GM19035 (cell line): ENCODE measurements at regions not wholly inside any gene's neighbourhood (a gene's known extent, or its start where the extent isn't known, plus 50 kb on each side); places are given as distances from the start of the nearest gene placed in this dataset.

Experiments
- ATAC-seq: cut with Tn5 transposase; IDR thresholded peaks from one replicate; pipeline ENCODE4 v1.9.1; 2021; ENCODE audit not compliant: unreplicated experiment

DNA sequence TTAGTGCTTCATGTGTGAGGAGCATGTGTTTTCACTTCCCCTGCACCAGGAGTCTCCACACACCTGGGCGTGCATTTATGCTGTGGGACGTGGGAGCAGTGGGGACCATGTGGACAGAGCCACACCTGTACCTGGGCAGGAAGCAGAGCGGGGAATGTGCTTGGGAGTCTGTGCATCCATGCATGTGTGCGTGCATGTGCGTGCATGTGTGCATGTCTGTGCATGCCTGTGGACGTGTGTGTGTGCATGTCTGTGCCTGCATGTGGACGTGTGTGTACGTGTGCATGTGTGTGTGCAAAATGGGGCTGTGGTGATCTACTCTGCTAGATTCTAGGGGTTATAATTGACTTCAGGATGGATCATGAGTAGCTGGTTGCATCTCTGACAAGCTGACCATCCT lies 224.0 kb upstream of the GMDS start:
- no peak for ATAC-seq

DNA sequence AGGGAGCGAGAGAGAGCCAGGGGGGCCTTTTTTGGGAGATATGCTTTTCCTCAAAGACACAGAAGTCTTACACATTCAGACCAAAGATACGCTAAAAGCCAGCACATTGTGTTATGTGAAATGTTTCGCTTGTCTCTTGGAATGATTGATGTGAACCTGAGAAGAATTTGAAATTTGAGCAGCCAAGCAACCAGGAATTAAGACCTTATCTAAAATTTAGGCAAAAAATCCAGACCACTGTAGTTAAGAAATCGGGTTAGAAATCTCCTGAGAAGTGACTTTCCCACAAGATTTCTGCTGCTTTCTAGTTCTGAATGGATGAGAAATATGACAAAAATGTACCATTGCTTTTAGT lies 223.2 kb upstream of the GMDS start:
- ATAC-seq, result no peak

DNA sequence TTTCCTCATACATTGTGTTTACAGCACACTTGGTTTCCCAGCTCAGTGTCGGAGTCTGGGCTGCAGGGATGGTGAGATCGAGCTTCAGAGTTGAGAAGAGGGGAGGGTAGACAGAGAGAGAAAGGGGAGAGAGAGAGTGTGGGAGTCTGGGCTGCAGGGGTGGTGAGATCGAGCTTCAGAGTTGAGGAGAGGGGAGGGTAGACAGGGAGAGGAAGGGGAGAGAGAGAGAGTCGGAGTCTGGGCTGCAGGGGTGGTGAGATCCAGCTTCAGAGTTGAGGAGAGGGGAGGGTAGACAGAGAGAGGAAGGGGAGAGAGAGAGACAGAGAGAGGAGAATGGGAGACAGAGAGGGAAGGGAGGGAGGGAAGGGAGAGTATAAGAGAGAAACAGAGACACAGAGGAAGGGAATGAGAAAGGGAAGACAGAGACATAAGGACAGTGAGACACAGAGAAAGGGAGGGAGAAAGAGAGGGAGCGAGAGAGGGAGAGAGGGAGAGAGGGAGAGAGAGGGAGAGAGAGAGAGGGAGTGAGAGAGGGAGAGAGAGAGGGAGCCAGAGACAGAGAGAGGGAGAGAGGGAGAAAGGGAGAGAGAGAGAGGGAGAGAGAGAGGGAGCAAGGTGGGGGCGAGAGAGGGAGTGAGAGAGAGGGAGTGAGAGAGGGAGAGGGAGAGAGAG lies 222.7 kb upstream of the GMDS start:
- ATAC-seq, result no peak

DNA sequence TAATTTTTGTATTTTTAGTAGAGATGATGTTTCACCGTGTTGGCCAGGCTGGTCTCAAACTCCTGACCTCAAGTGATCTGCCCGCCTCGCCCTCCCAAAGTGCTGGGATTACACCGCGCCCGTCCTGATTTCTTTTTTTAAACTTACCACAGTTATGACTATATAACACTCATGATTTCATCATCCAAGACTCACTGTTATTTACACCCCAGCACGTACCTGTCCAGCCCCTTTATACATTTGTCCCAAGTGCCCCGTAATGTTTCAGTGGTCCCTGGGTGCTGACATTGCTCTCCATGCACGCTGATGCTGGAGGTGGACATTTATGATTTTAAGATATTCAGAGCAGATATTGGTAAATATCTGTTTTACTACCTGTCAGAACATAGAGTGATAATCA lies 219.9 kb upstream of the GMDS start:
- no peak for ATAC-seq

DNA sequence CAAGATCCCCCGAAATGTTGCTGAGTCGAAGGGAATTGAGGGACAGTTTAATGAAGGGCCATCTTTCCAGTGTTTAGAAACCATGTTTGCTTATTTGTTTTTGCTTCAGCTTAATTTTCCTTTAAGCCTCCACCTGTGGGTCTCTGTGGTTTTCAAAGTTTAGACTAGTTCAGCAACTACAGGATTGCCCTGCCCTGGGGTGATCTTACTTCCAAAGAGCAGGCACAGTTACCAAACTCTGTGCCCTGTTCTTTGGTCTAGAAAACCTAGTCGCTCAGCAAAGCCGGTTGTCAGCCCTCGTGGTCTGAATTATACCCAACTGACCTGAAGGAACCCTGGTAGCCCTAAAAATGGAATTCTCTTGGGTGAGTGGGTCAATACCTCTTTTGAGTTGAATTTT lies 219.2 kb upstream of the GMDS start:
- no peak for ATAC-seq

DNA sequence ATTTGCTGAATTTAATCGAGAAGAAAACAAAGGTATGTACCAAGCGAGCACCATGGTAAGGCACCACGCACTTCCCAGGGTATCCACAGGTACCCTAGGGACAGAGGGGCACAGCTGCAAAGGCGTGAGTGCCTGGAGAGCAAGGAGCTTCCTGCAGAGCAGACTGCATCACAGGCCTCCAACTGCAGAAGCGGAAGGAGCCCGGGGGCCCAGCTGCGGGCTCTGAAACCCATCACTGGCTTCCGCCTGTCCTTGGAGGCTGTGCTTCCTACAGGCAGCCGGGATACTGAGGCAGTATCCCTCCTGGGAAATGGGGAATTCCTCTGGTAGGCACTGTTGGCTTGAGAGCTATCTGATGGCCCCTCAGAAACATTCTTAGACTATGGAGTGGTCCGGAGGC lies 217.4 kb upstream of the GMDS start:
- no peak for ATAC-seq

DNA sequence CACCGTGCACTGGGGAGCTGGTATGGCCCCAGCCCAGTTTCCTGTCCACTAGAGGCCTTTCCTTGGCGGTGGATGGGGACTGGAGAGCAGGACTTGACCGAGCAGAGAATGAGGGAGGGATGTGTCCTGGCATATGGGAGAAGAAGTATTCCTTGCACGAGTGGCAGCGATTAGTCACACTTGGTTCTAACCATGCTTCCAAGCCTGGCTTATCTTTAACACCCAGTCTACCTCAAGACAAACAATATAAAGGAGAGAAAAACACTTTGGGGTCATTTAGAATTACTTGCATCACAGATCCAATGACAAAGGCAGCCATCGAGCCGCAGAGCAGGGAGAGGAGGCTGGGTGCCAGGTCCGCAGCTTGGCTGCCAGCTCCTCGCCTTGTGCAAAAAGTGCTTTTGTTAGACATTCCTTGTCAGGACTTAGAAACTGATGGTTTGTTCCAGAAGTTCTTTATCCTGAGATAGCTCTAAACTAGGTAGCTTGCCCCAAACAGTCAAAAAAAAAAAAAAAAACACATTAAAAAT lies 214.9 kb upstream of the GMDS start:
- no peak for ATAC-seq

DNA sequence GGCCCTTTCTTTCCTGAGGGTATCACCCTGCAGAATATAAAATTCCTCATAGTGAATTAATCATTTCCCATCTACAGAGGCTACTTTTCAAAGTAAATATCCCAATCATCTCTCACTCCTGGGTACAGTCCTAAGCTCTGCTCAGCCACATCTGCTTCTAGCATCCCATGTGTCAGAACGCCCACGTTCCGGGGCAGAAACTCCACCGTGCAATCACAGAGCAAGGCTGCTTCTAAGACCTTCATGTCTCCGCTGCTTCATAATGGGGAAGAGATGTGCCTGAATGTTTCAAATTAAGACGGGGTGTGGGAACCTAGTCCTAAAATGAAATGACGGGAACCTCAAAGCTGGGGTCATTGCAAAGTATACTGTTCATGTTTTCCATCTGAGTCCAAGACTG lies 208.8 kb upstream of the GMDS start:
- ATAC-seq, result no peak

DNA sequence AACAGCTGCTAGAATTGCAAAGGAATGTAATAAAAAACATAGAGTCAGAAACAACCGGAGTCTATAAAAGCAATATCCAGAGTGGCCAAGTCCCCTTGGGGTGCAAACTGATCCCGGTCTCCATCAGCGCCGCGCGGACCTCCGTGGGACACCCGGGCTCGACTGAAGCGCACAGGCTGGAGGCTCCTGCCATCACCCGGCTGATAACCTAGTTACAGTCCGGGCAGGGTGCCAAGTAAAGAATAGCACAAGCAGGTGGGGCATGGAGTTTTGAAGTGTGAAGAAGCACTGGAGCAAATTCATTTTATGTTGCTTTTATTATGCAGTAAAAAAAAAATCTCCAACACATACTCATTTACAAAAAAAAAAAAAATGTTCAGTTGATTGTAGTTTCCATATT lies 205.1 kb upstream of the GMDS start:
- ATAC-seq, result no peak

DNA sequence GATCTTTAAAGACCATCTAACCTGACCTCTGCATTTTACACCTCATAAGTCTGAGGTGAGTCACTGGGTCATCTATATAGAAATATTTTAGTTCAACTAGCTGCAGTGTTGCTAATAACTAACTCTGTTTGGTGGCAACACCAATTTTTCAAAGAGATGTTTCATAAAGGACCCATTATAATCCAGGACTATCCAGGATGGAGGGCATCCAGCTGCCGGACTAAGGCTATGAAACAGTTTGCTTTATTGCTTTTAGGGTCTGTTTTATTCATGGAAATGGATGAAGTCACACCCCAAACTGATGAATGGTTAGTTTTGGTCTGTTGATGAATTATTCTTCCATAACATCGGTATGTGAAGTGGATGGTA lies 204.2 kb upstream of the GMDS start:
- ATAC-seq, result no peak

DNA sequence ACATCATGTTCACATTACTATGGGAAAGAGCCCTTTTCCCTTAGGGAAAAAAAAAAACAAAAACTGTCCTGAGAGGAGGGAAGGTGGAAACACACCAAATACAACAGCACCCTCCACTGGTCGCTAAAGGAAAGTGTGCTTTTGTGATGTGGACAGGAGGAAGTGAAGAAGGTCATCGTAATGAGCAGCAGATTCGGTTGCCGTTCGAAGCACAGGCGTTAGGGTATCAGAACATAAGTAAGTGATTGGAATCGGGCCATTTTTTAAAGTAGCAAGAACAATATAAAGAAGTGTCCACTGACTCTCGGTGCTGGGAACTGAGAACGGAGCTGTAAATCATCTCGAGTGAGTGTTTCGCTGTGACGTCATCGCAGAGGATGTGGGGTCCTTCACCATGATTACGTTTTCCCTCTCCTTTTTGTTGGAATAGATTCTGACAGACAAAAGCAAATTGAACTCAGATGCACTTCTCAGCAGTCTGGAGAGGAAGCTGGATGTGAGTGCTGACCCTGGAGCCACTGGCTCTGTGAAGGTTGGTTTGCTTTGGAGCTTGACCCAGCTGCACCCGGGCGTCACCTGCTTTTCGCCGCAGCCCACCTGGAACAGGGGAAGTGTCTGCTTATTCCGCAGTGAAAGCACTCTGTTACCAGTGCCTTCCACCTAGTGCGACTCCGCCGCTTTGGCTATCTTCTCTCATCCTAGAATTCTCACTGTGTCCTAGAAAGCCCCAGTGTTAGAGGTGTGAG lies 203.6 kb upstream of the GMDS start:
- no peak for ATAC-seq

DNA sequence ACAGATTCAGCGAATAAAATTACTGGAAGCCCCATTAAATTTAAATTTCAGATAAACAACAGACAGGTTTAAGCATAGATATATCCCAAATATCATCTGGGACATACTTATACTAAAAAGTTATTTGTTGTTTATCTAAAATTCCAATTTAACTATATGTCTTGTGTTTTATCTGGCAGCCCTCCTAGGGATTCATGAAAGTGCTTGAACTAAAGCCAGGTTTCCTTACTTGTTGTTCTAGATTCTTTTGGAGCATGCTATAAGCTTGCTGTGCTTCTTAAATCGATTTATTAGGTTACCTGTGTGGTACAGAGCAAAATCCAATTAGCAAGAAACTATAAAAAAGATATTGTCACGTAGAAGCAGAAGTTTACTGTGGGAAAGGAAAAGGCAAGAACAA lies 202.5 kb upstream of the GMDS start:
- ATAC-seq, result no peak

DNA sequence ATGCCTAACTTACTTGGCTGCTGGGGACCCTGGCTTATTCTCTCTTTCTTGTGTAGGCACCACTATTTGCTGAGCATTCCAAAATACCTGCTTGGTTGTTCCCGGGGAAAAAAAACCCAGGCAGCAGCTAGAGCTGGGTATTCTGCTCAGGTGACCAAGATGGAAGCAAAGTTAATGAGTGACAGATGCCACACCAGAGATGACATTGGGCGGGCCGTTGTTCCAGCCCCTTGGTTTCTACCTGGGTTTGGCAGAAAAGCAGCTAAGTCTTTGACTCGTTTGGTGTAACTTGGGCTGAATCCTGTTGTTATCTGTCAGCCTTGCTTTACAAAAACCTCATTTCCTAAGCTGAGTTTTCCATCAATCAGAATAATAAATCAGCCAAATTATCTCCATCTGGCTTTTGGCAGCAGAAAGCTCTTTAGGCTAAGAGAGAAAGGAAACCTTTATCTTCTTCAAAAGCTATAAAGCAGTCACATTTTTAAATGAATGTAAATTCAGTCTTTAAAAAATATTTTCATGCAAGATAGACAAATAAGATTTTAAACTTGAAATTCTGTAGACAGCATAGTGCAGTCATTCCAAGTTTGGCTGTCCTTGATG lies 202.0 kb upstream of the GMDS start:
- ATAC-seq, result no peak

DNA sequence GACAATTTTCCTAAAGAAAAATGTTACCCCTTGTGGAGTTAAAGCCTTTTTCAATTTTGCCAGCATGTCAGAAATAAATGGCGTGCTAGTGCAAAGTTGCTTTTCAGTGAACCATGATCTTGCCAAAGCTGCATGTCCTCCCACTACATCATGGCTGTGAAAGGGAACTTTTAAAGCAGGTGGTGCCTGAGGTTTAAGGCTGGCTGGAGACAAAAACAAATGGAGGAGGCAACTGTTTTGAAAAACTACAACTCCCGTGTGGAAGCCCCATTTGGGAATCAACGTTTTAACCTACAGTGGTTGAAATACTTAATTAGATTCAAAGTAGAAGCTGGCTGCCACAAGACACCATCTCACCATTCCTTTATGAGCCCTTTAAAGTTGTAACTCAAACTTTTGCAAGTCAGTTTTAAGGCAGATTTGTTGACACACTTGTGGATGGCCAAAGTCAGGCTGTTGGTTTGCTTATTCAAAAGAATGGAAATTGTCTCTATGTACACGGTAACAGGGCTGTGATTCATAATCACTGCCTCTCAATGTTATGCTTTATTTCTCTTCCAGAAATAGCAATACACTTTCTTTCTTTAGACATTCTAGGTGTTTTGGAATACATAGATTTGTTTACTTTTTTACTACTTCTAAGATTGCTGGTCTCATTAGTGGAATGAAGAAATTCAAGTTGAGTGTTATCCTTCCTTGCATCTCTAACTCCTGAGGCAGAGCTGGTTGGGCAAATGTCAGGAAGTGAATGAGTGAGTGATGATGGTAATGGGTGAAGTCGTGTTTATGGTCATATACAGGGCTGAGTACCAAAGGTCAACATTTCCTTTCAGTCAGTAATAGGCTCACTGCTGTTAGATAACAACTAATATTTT lies 196.4 kb upstream of the GMDS start:
- no peak for ATAC-seq

DNA sequence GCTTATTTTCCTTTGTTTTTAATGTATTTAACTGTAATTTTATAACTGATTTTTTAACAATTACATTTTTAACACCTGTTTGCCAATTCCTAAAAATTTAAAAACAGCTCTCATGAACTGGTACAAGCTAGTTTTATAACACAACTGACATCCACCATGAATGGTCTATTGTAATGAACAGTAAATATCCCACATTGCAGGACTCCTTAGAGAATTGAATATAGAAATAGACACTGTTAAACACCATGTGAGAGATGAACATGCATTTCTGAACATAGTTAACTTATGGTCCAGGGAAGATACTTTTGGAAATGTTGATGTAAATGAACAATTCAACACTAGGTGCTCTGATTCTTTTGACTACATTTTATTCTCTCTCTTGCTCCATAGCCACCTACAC lies 195.1 kb upstream of the GMDS start:
- no peak for ATAC-seq

DNA sequence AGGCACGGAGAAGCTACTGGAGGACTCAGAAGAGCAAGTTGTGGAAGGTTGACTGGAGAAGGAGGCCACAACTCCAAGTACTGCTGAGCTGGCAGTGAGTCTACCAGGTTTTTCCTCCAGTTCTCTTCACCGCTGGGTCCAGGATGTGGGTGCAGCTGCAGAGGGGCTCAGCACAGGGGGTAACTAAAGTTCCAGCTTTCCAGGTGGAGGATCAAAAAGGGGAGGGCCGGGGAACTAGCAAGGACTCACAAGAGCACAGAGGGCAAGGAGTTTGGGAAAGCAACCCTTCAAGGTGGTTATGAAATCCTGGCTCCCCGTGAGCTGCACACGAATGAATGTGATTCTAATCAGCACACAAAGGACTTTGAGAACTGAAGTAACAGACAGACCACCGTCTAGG lies 194.2 kb upstream of the GMDS start:
- ATAC-seq, result no peak

DNA sequence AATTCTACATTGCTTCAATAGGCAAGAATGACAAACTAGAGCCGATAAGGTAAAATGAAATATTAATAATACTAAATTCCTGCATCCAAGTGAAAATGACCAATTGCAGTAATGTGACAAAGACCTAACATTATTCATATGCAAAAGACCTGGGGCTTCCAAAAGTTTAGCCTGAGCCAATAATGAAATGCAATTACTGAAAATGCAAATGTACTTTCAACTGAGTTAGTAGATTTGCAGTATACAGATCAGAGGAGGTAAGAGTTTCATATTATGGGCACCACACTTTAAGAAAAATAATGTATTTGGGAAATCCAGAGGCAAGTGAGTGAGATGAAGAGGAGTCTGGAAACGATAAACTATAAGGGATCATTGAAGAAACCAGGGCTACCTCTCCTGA lies 193.7 kb upstream of the GMDS start:
- ATAC-seq, result no peak

DNA sequence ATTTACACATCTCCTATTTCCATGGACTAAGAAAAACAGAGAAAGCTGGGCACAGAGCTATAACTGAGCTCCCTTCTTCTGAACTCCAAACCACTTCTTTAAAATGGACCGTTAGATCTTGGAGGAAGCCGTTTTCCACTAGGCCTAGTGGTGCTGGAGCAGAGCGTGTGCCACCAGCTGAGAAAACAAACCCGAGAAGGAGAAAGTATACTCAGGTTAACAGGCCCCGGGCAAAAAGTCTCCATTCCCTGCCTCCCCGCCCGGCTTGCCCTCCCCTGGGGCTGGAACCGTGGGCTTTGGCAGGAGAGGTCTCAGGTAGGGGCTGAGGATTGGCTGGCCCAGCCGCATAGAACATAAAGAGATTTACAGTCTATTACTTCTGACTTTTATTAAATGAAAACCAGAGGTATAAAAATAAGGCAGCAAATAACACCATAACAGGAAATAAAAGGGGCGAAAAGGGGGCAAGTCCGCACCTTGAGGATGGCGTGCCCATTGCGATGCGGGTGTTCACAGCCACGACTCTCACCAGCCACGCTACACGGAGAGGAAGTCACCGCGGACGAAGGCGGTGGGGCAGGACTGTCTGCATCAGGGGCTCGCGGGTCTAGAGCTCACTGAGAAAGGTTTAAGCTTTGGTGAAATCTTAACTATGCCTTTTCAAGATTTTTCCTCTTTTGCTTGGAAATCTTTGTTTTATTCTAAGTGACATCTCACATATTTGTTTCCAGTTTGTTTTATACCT lies 191.2 kb upstream of the GMDS start:
- no peak for ATAC-seq

DNA sequence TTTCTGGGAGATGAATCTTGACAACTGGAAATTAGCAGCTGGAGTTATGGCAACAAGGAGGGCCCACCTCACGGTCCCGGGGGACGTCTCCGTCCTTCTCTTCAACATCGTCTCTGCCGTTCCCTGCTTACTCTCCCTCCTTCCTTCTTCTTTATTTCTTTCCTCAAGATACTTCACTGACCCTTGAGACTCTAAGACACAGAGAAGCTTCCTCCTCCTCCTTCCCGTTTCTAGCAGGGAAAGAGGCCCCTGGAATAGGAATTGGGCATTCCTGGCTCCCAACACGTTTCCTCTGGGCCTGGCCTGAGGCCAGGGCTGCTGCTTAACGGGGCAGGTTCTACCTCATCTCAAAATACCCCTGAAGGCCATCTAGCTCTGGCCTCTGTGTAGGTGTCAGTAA lies 189.9 kb upstream of the GMDS start:
- ATAC-seq, result no peak

DNA sequence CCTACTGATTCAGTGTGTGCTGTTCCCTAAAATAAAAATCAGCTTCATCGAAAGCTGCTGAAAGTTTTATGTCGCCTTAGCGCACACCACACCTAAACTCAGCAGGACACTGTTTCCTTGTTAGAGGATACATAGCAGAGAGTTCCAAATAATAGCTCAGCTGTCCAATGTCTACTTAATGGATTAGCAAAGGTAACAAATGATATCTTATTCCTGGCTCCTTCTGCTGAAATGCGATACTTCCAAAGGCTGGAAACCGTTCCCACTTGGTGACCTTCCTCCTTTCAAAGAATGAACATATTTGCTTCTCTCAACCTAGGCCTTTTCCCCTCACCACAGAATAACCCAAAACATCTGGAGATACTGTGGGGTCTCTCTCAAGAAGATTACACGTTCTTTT lies 189.5 kb upstream of the GMDS start:
- no peak for ATAC-seq

DNA sequence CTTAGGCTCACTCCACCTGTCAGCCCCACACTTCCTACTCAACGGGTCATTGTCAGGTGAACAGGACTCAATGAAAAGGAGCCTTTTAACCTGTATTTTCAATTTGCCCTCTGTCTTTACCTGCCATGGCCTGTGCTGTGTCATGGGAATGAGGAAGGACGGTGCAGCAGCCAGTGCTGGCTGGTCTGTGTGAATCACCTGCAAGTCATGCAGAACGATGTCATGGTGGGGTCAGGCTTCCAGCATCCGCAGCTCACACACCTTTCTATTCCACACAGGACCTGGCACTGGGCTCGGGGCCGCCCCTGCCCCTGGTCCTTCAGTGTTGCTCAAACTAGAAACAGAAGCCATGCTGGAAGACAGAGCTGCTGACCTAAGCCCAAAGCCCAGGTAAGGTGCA lies 188.7 kb upstream of the GMDS start:
- ATAC-seq, result no peak
